ENCODE measurements at regions not wholly inside any gene's neighbourhood (a gene's known extent, or its start where the extent isn't known, plus 50 kb on each side); places are given as distances from the start of the nearest gene placed in this dataset.

- no peak for DNase-seq
- Histone ChIP-seq H3K36me3 (no peaks in the 10 kb centered on the region), H3K4me1 (no peaks in the 10 kb centered on the region), H3K27ac (no peak overlapping the region), H3K4me3 (no peak overlapping the region), H3K9me3 (peaks cover 0 to 6% (median 0%) of the 10 kb centered on the region in 4 donors), H3K27me3 (peaks cover 0 to 22% (median 4%) of the 10 kb centered on the region in 3 donors)
- intact Hi-C loops (cut with DNase I; ENCODE audit: low total_unique reads): no loop called here
- TF ChIP-seq, protein P1, sequence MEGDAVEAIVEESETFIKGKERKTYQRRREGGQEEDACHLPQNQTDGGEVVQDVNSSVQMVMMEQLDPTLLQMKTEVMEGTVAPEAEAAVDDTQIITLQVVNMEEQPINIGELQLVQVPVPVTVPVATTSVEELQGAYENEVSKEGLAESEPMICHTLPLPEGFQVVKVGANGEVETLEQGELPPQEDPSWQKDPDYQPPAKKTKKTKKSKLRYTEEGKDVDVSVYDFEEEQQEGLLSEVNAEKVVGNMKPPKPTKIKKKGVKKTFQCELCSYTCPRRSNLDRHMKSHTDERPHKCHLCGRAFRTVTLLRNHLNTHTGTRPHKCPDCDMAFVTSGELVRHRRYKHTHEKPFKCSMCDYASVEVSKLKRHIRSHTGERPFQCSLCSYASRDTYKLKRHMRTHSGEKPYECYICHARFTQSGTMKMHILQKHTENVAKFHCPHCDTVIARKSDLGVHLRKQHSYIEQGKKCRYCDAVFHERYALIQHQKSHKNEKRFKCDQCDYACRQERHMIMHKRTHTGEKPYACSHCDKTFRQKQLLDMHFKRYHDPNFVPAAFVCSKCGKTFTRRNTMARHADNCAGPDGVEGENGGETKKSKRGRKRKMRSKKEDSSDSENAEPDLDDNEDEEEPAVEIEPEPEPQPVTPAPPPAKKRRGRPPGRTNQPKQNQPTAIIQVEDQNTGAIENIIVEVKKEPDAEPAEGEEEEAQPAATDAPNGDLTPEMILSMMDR (IDR thresholded peaks at IDR 0.05): no peak
- no peak for TF ChIP-seq EP300 (IDR thresholded peaks at IDR 0.05)
- 79 to 83% (median 80%) methylated on average over 4 of the region's 4 CpGs for WGBS, 5 donors
Observed at GRCh38 chr20:39144757-39145156, 182.6 kb downstream of the DHX35 start.

DNA sequence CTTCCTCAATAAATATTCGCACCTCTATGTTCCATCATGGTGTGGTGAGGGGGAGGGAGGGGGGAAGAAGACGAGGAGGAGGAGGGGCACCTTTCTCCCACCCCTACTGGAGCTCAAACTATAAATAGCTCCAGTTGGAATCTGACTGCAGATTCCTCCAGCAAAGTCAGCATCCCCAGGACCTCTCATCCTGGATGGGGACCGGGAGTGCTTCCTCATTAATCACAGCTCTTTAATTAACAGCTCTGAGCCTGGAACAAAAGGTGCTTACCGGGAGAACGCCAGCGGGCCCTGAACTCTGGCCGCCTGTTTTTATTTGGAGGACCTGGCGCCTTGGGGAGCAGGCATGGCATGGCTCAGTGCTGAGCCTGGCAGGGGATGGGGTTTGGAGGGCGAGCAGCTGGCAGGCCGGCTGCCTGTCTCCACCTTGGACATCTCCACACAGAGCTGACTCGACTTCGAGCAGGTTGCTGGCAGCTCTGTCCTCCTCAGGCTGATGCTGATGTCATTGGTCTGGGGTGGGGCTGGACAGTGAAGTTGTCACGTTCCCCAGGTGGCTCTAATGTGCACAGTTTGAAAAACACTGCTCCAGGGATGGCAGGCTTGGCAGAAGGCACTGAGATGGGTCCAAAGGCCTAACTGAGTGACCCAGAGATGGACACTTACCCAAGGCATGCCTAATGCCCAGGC lies 180.4 kb downstream of the DHX35 start:
- WGBS, 5 donors: 37 to 55% (median 53%) methylated on average over 6 to 13 of the region's 13 CpGs
- Histone ChIP-seq H3K27ac (no peak overlapping the region), H3K27me3 (peaks cover 0 to 39% (median 4%) of the 10 kb centered on the region in 3 donors), H3K4me3 (no peak overlapping the region), H3K9me3 (peaks cover 0 to 6% (median 0%) of the 10 kb centered on the region in 4 donors), H3K4me1 (no peaks in the 10 kb centered on the region), H3K36me3 (no peaks in the 10 kb centered on the region)
- intact Hi-C loops (cut with DNase I; ENCODE audit: low total_unique reads): no loop called here
- DNase-seq: no peak
- no peak for TF ChIP-seq POLR2AphosphoS5 (IDR thresholded peaks at IDR 0.05)

DNA sequence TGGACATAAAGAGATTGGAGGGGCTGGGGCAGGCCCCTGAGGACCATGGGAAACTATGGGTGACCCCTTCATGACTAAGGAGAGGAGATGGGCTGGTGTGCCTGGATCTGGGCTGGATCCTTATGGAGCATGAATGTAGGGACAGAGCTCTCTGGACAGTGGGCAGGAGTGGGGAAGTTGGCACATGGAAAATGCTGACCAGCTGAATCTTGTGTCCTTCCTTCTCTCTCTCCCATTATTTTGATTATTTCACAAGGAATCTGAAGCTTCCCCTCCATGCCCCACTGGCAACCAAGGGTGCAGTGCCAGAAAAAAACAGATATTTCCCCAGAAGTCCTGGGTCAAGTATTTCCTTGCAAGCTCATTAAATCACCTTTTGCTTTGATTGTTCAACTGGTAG lies 175.2 kb downstream of the DHX35 start:
- no peak for DNase-seq
- Histone ChIP-seq H3K9me3 (no peaks in the 10 kb centered on the region), H3K27ac (no peak overlapping the region), H3K36me3 (no peaks in the 10 kb centered on the region), H3K4me1 (no peaks in the 10 kb centered on the region), H3K4me3 (no peak overlapping the region), H3K27me3 (peaks cover 0 to 37% (median 4%) of the 10 kb centered on the region in 3 donors)
- intact Hi-C loops (cut with DNase I; ENCODE audit: low total_unique reads): no loop called here
- TF ChIP-seq EP300 (IDR thresholded peaks at IDR 0.05): no peak
- TF ChIP-seq POLR2A (IDR thresholded peaks at IDR 0.05): no peak
- TF ChIP-seq, protein P1 (IDR thresholded peaks at IDR 0.05): no peak
- TF ChIP-seq POLR2AphosphoS5 (IDR thresholded peaks at IDR 0.05): no peak

- Histone ChIP-seq H3K27me3 (peaks cover 0 to 32% (median 4%) of the 10 kb centered on the region in 3 donors), H3K4me3 (no peak overlapping the region), H3K4me1 (no peaks in the 10 kb centered on the region), H3K9me3 (no peaks in the 10 kb centered on the region), H3K36me3 (no peaks in the 10 kb centered on the region), H3K27ac (no peak overlapping the region)
- DNase-seq: no peak
- TF ChIP-seq, protein P1 (IDR thresholded peaks at IDR 0.05): no peak
- TF ChIP-seq POLR2AphosphoS5 (IDR thresholded peaks at IDR 0.05) (no peak), EP300 (IDR thresholded peaks at IDR 0.05) (no peak), POLR2A (IDR thresholded peaks at IDR 0.05) (no peak)
- intact Hi-C loops (cut with DNase I; ENCODE audit: low total_unique reads): no loop called here
- WGBS, 5 donors: 70 to 80% (median 77%) methylated on average over 6 of the region's 6 CpGs
Observed at GRCh38 chr20:39136798-39137197, 174.7 kb downstream of the DHX35 start.

DNA sequence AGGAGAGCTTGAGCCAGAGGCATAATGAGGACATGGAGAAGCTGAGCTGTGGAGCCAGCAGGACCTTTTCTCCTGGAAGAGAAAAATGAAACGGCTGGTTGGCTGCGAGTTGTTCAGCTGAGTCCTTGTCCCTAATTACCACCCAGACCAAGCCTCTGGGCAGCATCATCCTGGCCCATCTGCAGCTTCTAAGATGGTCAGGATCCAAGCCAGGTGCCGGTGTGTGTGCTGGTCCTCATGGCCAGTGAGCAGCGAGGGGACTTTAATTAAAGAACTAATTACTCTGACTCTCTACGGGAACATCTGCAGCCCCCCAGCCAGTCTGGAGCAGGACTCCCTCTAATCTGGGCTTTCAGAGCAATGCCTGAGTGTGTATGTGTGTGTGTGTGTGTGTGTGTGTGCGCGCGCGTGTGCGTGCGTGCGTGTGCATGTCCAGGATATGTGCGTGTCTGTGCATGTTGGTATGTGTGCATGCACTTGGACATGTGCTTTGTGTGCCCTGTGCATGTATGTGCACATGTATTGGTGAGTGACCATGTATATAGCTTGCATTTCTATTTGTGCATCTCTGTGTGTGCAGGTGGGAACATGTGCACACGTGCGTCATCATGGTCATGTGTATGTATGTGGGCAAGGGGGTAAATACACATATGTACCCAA lies 173.9 kb downstream of the DHX35 start:
- Histone ChIP-seq H3K27me3 (peaks cover 0 to 24% (median 0%) of the 10 kb centered on the region in 3 donors), H3K27ac (no peak overlapping the region), H3K36me3 (no peaks in the 10 kb centered on the region), H3K4me3 (no peak overlapping the region), H3K4me1 (no peaks in the 10 kb centered on the region), H3K9me3 (no peaks in the 10 kb centered on the region)
- intact Hi-C loops (cut with DNase I; ENCODE audit: low total_unique reads): no loop called here
- WGBS, 5 donors: 89 to 94% (median 93%) methylated on average over 15 of the region's 15 CpGs
- TF ChIP-seq POLR2A (IDR thresholded peaks at IDR 0.05): no peak
- DNase-seq: no peak

All from stomach (tissue), 8 donors.